ENCODE measurements at regions not wholly inside any gene's neighbourhood (a gene's known extent, or its start where the extent isn't known, plus 50 kb on each side); places are given as distances from the start of the nearest gene placed in this dataset.

DNA sequence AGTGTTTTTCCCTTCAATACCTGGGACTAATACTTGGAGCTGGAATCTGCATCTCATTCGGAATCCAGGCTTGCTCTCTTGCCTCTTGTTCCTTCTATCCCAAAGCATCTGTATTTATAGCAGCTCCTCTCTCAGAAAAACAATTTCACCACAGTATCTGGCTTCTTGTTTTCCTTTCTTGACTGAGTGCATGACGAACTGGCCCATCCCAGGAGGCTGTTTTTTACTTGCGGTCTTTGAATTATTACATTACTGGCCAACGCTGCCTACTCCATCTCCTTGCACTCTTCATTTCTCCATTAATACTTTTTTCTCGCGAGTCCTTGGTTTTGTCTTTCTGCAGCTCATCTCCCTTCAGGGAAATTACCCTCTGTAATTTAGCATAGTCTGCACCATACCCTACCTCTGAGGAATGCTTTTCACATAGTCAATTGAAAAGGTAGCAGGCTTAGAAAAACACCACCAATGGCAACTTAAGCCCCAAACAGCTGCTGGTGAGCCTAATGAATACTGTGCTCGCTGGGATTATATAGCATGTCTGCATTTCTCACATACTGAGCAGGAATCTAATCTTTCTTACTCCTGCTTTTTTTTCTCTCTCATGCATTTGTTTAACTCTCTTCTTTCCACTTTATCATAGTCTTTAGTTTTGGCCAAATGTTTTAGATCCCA lies 277.4 kb upstream of the SESN3 start:
- TF ChIP-seq, protein P1, sequence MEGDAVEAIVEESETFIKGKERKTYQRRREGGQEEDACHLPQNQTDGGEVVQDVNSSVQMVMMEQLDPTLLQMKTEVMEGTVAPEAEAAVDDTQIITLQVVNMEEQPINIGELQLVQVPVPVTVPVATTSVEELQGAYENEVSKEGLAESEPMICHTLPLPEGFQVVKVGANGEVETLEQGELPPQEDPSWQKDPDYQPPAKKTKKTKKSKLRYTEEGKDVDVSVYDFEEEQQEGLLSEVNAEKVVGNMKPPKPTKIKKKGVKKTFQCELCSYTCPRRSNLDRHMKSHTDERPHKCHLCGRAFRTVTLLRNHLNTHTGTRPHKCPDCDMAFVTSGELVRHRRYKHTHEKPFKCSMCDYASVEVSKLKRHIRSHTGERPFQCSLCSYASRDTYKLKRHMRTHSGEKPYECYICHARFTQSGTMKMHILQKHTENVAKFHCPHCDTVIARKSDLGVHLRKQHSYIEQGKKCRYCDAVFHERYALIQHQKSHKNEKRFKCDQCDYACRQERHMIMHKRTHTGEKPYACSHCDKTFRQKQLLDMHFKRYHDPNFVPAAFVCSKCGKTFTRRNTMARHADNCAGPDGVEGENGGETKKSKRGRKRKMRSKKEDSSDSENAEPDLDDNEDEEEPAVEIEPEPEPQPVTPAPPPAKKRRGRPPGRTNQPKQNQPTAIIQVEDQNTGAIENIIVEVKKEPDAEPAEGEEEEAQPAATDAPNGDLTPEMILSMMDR (IDR thresholded peaks at IDR 0.05; ENCODE audit: borderline replicate concordance, extremely low read depth, low read length, poor library complexity, severe bottlenecking), result no peak
- no peak for TF ChIP-seq EZH2 (IDR thresholded peaks at IDR 0.05; ENCODE audit: borderline replicate concordance, low read depth, low read length, severe bottlenecking)

Data from DND-41 (cell line).